HuH-7 (cell line): ENCODE measurements at regions not wholly inside any gene's neighbourhood (a gene's known extent, or its start where the extent isn't known, plus 50 kb on each side); places are given as distances from the start of the nearest gene placed in this dataset.

Experiments
- DNase-seq: peaks from one replicate; pipeline ENCODE4 v3.0.0; 2011; ENCODE audit warnings: low spot score

DNA sequence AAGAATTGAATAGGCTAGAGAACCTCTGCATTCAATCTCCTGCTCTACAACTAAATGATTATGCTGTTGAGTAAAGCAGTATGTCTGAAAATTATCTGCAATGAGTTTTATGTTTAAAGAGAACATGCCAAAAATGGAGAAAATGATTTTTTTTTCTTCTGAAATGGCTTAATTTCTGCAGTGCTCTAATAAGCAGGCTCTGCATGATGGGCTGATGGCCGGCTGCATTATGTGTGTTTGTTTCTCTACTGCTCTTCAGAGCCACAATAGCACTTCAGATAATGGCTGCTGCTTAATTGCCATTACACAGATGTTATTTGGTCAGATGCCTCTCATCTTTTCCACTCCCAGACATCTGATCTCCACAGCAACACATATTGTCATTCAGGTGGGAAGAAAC lies 286.4 kb upstream of the DMAC1 start:
- DNase-seq = no peak

DNA sequence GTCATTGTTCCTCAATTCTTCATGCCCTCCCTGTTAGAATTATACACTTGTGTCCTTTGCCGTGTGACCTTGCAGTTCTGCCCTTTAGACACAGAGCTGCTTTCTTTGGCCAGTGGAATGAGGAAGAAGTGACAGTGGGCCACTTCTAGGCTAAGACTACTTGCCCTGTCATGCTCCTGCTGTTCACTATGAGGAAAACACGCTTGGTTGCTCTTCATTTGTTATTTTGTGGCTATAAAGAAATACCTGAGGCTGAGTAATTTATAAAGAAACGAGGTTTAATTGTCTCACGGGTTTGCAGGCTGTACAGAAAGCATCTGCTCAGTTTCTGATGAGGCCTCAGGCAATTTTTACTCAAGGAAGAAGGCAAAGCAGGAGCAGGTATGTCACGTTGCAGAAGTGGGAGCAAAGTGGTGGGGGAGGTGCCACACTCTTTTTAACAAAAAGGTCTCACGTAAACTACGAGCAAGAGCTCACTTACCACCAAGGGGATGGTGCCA lies 279.1 kb upstream of the DMAC1 start:
- no peak for DNase-seq

DNA sequence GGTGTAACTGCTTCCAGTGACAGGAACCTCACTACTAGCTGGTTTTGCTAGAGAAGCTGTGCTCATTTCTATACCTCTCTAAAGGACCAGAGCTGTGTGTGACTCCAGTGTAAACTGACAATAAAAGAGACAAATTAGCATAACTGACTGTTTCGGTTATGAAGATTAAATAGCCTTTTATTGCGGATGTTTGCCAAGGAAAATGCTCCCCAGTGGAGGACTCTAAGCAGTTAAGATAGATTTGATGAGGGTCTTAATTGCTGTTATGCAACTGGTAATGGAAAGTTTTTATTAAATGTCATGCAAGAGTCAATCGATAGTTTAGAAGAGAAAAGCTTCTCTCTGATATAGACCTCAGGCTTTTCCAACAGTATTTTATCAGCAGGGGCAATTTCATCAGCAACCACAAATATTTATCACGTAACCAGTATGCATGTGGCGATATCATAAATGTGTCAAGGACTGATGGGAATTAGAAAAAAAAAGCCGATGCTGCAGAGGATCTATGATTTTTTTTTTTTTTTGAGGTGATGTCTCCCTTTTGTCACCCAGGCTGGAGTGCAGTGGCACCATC lies 275.2 kb upstream of the DMAC1 start:
- no peak for DNase-seq

DNA sequence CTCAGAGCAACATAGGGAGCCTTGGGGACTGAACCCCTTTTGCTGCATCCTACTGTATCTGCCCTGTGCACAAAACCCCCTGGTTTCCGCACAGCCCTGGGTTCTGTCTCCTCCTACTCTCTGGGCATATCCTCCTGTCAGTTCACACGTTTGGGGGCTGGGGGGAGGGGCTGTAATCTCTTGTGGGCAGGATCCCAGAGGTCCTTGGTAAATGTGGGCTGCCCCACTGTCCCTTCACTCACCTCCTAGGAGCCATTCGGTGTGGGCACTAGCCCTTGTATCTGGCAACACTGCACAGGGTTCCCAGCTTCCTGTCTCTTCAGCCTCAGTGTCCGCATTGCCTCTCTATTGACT lies 271.8 kb upstream of the DMAC1 start:
- no peak for DNase-seq

DNA sequence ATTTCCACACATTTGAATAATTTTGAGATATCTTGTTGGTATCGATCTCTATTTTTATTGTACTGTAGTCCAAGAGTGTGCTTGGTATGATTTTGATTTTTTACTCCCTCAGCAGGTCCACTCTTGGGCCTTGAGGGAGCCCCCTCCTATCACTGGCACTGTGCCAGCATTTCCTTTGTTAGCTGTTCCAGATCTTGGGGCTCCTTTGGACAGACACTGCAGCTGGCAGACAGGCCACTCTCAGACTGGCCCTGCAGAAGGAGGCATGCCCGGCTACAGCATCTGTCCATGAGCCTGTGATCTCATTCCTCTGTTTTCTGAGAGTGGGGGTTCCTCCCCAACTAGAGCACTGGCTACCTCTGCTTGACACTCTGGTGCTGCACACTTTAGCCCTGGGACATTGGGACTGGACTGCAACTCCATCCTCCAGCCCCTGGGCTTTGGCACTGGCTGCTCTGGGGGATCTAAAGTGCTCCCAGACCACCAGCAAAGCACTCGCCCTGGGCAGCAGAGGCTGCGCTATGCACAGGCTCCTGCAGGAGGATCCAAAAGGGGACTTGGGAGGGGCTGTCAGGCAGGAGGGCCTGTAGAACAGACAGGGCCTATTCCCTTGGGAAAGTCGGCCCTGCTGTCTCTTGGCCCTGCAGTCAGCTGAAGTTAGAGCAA lies 271.3 kb upstream of the DMAC1 start:
- no peak for DNase-seq

DNA sequence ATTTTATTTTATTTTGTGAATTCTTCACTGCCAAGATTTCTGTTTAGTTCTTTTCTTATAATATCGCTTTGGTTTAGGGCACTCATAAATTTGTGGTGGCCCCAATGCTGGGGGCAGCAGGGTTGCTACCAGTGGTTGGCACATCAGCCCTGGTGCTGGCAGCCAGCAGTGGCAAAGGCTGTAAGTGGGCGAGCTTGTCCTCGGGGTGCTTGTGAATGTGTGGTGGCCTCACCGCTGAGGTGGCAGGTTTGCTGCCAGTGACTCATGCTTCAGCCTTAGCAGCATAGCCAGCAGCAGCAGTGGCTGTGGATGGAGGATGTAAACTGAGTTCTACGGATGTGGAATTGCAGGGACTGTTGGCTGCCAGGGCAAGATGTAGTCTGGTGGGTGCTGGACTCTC lies 262.9 kb upstream of the DMAC1 start:
- no peak for DNase-seq

DNA sequence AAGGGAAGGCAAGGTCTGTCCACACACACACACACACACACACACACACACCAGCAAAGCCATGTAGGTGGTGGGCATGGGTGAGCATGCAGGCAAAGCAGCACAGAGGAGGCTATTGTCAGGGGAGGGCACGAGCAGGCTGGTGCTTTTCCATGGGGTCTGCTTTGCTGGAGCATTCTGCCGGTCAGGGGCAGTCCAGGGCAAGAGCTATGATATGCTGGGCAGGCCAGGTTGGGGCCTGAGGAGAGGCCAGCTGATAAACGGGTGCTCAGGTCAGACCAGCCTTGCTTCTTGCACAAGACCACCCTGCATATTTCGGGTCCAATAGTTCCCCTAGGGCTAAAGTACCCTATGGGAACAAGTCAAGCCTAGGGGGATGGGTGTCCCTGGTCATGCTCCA lies 253.9 kb upstream of the DMAC1 start:
- DNase-seq = no peak

DNA sequence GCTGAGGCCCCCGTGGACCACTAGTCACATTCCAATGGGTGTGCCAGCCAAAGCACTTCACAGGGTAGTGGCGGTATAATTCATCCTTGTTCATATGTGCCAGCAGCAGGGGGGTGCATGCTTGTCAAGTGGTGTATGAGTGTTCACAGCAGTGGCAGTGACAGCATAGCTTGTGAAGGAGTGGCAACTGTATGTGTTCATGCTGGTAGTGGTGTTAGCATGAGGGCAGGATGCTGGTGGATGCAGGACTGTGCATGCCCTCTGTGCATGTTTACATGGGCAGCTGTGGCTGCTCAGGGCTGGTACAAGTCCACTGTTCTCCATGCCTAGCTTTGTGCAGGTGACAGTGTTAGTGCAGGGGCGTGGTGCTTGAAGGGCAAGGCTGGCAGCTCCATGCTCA lies 253.4 kb upstream of the DMAC1 start:
- no peak for DNase-seq

DNA sequence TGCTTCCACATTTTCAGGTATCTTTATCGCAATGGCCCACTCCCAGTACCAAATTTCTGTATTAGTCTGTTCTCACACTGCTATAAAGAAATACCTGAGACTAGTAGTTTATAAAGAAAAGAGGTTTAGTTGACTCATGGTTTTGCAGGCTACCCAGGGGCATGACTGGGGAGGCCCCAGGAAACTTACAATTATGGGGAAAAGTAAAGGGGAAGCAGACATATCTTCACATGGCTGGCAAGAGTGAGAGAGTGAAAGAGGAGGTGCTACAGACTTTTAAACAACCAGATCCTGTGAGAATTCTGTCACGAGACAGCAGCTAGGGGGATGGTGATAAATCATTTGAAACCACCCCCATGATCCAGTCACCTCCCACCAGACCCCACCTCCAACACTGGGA lies 238.2 kb upstream of the DMAC1 start:
- DNase-seq = no peak

DNA sequence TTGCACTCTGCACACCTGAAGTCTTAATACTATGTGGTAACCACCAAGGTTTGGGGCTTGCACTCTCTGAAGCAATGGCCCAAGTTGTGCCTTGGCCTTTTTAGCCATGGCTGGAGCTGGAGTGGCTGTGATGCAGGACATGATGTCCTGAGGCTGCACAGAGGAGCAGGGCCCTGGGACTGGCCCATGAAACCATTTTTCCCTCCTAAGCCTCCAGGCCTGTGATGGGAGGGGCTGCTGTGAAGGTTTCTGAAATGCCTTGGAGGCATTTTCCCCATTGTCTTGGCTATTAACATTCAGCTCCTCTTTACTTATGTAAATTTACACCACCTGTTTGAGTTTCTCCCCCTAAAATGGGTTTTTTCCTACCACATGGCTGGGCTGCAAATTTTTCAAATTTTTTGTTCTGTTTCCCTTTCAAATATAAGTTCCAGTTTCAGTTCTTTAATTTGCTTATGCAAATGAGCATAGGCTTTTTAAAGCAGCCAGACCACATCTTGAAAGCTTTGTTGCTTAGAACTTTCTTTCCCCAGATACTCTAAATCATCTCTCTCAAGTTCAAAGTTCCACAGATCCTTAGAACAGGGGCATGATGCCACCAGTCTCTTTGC lies 237.4 kb upstream of the DMAC1 start:
- DNase-seq = no peak

DNA sequence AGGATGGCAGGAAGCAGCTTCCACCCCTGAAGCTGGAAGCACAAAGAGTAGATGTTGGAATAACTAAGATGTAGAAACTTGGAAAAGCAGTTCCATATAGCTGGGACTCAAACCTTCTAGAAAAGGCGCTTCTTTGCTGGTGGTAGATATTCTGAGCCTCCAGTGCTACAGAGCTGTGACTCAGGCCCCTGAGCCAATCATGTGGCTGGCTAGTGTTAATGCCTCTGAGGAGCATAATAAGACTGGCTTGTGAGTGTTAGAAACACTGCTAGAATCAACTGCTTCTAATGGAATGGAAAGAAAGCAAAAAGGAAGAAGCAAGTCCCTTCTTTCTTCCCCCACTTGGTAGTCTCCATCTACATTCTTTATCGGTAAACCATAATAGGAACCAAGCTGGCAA lies 234.2 kb upstream of the DMAC1 start:
- DNase-seq = no peak

DNA sequence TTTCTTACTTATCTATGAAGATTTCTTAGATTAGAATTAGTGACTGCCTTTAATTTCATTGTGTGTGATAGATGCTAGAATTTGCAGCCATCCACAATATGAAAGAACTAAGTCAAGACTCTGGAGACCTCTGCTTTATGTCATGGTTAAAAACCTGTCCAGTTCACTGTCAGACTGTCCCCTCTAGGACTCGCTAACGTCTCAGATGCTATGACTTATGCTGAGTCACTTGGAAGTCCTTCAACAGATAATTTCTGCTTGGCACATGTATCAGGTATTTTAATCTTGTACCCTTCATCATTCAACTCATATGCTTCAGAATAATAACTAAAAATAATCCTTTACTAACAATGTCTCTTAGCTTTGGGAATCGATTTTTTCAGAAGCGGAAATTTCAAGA lies 230.5 kb upstream of the DMAC1 start:
- DNase-seq = no peak

DNA sequence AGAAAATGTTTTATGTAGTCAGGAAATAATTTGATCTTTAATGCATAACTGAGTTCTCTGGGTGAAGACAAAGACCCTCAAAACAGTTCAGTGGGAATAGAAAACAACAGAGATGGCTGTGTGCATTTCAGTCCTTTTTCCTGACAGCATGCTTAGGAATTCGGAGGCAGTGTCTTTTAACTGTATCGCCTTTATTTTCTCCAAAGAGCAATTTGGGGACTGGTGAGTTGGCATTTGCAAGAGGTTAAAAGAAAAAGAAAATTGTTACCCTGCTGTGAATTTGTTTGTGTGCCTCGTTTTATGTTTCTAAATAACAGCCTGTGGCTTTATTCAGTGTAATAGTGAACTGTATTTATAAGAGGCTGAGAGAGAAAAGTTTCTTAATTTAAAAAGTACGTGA lies 227.8 kb upstream of the DMAC1 start:
- DNase-seq = no peak

DNA sequence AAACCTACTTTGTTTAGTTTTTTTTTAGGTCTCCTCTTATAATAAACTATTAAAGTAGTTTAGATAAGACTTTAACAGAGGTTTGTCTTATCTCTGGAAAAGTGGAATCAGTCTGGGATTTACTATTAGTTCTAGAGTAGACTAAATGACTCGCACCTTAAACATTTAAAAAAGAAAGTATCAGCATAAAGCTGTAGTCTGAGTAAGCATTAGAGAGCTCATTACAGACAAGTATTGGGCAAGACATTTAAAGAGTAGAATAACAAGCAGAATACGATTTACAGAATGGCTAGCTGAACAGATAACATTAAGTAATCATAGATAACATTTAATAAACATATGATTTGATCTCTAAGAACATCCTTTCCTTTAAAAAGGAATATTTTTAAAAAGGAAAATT lies 226.0 kb upstream of the DMAC1 start:
- no peak for DNase-seq

DNA sequence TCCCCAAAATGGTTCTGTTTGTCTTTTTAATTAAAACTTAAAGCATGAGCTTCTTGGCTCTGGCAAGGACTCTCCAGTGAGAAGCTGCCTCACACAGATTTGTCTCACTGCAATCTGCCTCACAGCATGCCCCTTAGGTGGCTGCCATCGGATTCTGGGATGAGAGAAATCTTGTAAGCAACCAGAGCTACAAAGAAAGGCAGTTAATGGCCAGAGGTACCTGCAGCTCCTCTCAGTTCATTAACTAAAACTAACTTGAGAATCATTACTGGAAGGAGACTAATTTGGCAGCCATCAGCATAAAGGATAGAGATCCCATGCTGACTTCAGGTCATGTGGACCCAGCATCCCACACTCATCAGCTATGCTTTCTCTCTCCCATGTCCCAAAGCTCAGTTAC lies 220.6 kb upstream of the DMAC1 start:
- DNase-seq = no peak

DNA sequence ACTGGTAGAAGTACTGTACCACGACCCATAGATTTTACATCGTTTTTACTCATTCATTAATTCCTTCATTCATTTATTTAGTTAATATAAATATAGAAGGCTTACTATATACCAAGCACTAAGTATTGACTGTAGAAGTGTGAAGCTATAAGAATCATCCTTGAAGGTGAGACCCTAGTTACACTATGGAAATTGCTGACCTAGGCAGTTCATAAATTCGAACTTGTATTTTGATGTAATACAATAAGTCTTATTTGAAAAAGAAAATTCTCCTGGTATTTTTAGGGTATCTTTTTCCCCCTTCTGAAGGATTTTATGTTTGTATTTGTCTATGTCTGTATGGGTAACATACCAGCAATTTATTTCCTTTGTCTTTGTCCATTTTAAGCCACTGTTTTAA lies 220.1 kb upstream of the DMAC1 start:
- no peak for DNase-seq

DNA sequence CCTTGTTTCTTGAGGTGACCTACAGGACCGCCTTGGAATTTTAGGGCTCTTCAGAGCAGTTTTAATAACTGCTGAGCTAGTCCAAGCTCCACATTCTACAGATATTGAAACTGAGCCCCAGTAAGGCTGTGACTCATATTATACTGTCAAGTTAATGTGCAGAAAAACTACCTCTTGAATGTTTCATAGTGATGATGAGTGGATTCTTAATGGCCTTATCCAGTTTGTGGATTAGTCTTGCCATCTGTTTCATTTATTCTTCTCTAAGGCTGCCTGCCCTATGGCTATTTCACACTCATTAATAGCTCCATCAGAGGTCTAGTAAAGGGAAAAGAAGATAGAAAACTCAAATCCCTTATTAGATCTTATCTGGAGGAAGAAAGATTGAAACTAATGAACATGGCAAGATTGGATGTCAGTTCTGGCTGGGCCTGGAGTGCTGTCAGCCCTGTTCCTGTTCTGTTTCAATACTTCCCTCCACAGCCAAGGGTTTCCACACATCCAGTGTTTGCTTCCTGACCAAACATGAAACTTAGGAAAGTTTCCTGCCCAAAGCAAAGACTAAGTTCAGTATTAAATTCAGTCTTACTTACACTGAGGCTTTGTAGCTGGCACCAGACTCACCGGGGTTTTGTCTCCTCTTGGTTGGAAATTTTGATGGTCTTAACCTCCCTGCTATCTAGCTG lies 215.6 kb upstream of the DMAC1 start:
- DNase-seq = no peak

DNA sequence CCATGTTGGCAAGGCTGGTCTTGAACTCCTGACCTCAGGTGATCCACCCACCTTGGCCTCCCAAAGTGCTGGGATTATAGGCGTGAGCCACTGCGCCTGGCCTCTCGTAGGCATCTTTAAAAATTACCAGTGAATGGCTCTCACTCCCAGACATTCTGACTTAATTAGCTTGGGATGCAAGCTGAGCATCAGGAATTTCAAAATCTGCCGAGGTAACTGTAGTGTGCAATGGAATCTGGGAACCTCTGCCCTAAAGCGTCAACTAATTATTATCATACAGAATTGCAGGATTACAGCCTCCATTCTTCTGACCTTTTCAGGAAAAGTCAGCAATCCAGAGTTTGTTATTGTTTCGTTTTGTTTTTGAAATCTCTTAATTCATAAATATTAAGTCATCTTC lies 213.4 kb upstream of the DMAC1 start:
- DNase-seq = no peak

DNA sequence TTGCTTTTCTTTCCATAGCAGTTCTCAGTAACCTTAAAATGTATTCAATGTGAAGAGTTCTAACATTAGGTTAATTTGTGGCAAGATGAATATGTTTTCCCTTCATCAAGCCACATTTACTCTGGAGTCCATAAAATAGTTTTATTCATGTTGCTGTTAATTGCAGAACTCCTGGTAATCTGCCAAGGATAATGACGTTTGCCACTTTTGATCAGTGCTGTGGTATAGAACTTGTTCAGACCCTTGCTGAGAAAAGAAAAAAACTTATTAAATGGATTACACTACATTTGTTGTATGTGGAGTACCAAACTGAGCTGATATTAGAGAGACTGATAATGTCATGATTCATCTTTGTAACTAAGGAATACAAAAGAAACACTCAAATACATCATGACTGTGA lies 212.4 kb upstream of the DMAC1 start:
- no peak for DNase-seq

DNA sequence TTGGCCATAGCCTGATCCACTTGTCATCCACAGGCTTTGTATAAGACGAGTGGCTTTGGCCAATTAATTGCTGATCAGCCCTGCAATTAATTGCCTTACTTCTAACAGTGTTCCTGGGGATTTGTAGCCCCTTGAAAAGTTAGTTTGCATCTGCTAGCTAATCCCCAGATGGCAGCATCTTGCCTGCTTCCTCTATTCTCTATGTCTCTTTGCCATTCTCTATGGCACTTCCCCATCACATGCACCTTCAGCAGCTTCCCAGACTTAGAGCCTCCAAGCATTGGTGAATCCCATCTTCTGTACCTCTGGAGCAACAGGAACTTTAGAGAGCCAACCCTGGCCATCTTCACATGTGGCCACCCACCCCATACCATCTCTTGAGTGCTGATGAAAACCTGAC lies 197.0 kb upstream of the DMAC1 start:
- no peak for DNase-seq

DNA sequence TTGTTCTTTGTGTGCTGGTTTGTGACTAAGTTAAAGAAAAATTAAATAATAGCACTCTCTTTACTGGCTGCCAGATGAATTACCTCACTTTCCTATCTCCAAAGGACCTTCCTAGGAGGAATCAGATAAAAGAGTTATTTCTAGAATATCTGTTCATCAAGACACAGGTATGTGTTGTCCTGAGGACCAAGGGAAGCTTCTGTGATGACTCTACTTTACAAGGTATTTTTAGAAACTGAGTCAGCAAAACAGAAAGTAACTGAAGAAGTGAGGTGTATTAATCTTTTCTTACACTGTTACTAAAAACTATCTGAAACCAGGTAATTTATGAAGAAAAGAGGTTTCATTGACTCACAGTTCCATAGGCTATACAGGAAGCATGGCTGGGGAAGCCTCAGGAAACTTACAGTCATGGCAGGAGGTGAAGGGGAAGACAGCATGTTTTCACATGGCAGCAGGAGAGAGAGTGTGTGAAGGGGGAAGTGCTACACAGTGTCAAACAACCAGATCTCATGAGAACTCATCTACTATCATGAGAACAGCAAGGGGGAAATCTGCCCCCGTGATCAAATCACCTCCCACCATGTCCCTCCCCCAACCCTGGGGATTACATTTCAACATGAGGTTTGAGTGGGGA lies 189.2 kb upstream of the DMAC1 start:
- no peak for DNase-seq

DNA sequence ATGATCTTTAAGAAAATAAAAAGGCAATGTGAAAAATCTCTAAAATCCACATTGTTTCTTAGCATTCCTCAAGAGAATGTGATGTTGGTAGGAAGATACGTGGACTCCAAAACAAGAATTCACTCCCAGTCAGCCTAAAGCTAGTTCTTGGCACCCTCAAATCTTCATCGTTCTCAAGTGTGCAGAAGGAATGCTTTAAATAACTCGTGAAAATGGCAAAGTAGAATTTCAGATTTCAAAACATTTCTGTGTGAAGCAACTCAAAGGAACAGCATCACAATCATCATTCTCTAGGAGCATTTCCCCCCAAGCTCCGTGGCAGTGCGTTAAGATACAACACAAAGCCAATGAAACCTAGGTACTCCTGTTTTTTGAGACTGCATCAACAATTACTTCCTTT lies 185.1 kb upstream of the DMAC1 start:
- DNase-seq = no peak

DNA sequence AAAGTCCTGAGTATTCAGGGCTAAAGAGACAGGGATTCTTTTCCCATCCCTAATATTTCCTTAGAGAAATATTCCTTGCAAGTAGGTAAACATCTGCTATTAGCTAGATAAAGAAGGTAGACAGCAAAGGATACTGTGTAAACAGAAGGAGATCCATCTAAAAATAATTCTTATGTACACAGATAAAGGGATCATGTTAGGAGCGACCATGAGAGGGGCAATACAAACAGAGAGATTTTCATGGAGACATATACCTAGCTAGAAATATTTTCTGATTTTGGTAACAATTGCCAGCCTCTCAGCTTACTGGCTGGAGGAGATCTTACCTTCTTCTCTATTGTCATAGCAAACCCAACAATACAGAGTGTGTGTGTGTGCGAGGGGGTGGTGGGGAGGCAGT lies 184.6 kb upstream of the DMAC1 start:
- DNase-seq = no peak
